CD4-positive, alpha-beta T cell (primary cell): ENCODE measurements at regions not wholly inside any gene's neighbourhood (a gene's known extent, or its start where the extent isn't known, plus 50 kb on each side); places are given as distances from the start of the nearest gene placed in this dataset.

Experiments used
- ATAC-seq: fragments of 200-7000 bp; cut with Tn5 transposase; one replicate; pipeline ENCODE4 v1.10.0; 2022; ENCODE audit warnings: mild to moderate bottlenecking; ENCODE audit not compliant: poor library complexity
- CTCF ChIA-PET: fragments of 350-600 bp; sonication (Branson Sonifier 250); formaldehyde crosslinking; loops from one replicate; lab custom pipeline; 2021; ENCODE audit warnings: antibody characterized with exemption, inconsistent platforms; lab: Charles Lee
- POLR2A ChIA-PET: fragments of 350-600 bp; sonication (Branson Sonifier 250); formaldehyde crosslinking; loops from one replicate; lab custom pipeline; 2021; ENCODE audit warnings: antibody characterized with exemption, inconsistent platforms; lab: Charles Lee
- DNase-seq, 14 experiments: peaks; one replicate each; pipeline ENCODE4 v3.0.0-alpha.2; 2013 to 2020; ENCODE audit warnings: mixed read lengths in 2 of 14
- H3K27ac ChIP-seq, 2 donors: one replicate each; pipeline versions ENCODE4 v1.5.1 to v1.7.0; 2013; ENCODE audit warnings: low read length in 2 of 2, low read depth in 1 of 2, mild to moderate bottlenecking in 1 of 2
- H3K27me3 ChIP-seq, 2 experiments: 1 replicate in 1 of 2; 2 replicates in 1 of 2; pipeline versions ENCODE4 v1.6.1 to v1.7.0; 2013; ENCODE audit warnings: low read length in 2 of 2, control low read depth in 1 of 2, mild to moderate bottlenecking in 1 of 2, moderate library complexity in 1 of 2; ENCODE audit not compliant: insufficient read depth in 2 of 2, control insufficient read depth in 1 of 2
- H3K36me3 ChIP-seq: one replicate; pipeline ENCODE4 v1.6.1; 2013; ENCODE audit warnings: low read length, control low read depth; ENCODE audit not compliant: insufficient read depth
- H3K4me1 ChIP-seq: one replicate; pipeline ENCODE4 v1.6.1; 2013; ENCODE audit warnings: low read length, control low read depth; ENCODE audit not compliant: insufficient read depth
- H3K4me3 ChIP-seq: one replicate; pipeline ENCODE4 v1.5.1; 2013; ENCODE audit warnings: mild to moderate bottlenecking, low read length, moderate library complexity
- H3K9me3 ChIP-seq, 2 experiments: 1 replicate in 1 of 2; 2 replicates in 1 of 2; pipeline versions ENCODE4 v1.6.1 to v1.7.0; 2013; ENCODE audit warnings: low read length in 2 of 2, mild to moderate bottlenecking in 2 of 2, control low read depth in 1 of 2, moderate library complexity in 1 of 2; ENCODE audit not compliant: control insufficient read depth in 1 of 2, insufficient read depth in 1 of 2
- H3K27ac Mint-ChIP-seq: one replicate; pipeline ENCODE4 v1.8.0; 2020; ENCODE audit warnings: mixed read lengths
- H3K27me3 Mint-ChIP-seq: one replicate; pipeline ENCODE4 v1.8.0; 2021; ENCODE audit warnings: mixed read lengths
- H3K36me3 Mint-ChIP-seq: one replicate; pipeline ENCODE4 v1.8.0; 2021; ENCODE audit warnings: low read depth, mixed read lengths
- H3K4me1 Mint-ChIP-seq: one replicate; pipeline ENCODE4 v1.8.0; 2021; ENCODE audit warnings: low read depth, mixed read lengths
- H3K4me3 Mint-ChIP-seq: one replicate; pipeline ENCODE4 v1.8.0; 2020; ENCODE audit warnings: mild to moderate bottlenecking, mixed read lengths
- H3K9me3 Mint-ChIP-seq: one replicate; pipeline ENCODE4 v1.8.0; 2020; ENCODE audit warnings: mixed read lengths
- intact Hi-C, 2 experiments: fragments of 100-400 bp; cut with DNase I in 1 of 2; cut with micrococcal nuclease in 1 of 2; formaldehyde crosslinking; loops; one replicate each; pipeline versions ENCODE4 v1.15.1 to v1.9.0; 2023 to 2025; cut with DNase I, micrococcal nuclease
- TF ChIP-seq, protein P1 (sequence below): fragments of 200-600 bp; IDR thresholded peaks from one replicate; pipeline ENCODE4 v1.8.0; 2022; ENCODE audit warnings: antibody characterized with exemption, mild to moderate bottlenecking

DNA sequence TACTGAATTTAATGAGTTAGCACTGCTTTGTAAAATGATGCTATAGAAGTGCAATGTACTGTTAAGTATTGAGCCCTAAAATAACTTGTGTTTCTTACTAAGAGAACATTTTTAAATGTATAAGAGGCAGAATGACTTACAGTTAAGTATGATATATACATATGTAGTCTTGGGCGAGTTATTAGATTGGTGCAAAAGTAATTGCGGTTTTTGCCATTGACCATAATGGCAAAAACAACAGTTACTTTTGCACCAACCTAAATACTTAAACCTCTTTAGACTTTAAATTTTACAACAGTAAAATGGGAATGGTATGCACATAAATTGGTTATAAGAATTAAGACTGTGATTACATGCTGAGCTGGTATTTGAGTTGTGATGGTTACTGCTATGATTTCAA is 79.8 kb downstream of the CNTN3 start:
- Histone ChIP-seq H3K27me3 (no peaks in the 10 kb centered on the region), H3K27ac (no peak overlapping the region), H3K4me1 (no peaks in the 10 kb centered on the region), H3K36me3 (no peaks in the 10 kb centered on the region), H3K4me3 (no peak overlapping the region), H3K9me3 (no peaks in the 10 kb centered on the region)
- H3K27ac Mint-ChIP-seq = no peak overlapping the region
- H3K9me3 Mint-ChIP-seq = peaks cover 16% of the 10 kb centered on the region
- intact Hi-C loops = no loop called here
- ChIA-PET CTCF (no interaction called here), POLR2A (no interaction called here)
- DNase-seq (no peak), ATAC-seq (no peak)
- no peaks in the 10 kb centered on the region for H3K27me3 Mint-ChIP-seq
- no peaks in the 10 kb centered on the region for H3K36me3 Mint-ChIP-seq
- no peaks in the 10 kb centered on the region for H3K4me1 Mint-ChIP-seq
- TF ChIP-seq, protein P1, sequence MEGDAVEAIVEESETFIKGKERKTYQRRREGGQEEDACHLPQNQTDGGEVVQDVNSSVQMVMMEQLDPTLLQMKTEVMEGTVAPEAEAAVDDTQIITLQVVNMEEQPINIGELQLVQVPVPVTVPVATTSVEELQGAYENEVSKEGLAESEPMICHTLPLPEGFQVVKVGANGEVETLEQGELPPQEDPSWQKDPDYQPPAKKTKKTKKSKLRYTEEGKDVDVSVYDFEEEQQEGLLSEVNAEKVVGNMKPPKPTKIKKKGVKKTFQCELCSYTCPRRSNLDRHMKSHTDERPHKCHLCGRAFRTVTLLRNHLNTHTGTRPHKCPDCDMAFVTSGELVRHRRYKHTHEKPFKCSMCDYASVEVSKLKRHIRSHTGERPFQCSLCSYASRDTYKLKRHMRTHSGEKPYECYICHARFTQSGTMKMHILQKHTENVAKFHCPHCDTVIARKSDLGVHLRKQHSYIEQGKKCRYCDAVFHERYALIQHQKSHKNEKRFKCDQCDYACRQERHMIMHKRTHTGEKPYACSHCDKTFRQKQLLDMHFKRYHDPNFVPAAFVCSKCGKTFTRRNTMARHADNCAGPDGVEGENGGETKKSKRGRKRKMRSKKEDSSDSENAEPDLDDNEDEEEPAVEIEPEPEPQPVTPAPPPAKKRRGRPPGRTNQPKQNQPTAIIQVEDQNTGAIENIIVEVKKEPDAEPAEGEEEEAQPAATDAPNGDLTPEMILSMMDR = no peak
- H3K4me3 Mint-ChIP-seq = no peak overlapping the region

DNA sequence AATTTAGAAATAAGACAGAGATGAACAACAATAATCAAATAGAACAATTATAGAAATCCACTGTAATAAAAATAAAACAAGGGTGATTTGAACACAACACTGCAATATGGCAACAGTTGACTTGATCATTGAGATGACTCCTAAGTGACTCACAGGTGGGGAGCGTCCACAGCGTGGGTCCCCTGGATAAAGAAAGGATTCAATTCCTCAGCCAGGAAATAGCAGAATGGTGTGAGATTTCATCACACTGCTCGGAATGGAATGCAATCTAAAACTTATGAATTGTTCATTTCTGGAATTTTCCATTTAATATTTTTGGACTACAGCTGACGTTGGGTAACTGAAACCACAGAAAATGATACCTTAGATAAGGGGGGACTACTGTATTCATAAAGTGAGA is 82.0 kb downstream of the CNTN3 start:
- no peaks in the 10 kb centered on the region for H3K27me3 ChIP-seq
- Mint-ChIP-seq H3K4me3 (no peak overlapping the region), H3K4me1 (no peaks in the 10 kb centered on the region), H3K36me3 (no peaks in the 10 kb centered on the region), H3K27ac (no peak overlapping the region), H3K9me3 (peaks cover 12% of the 10 kb centered on the region), H3K27me3 (no peaks in the 10 kb centered on the region)
- no peak for ATAC-seq
- ChIA-PET CTCF (no interaction called here), POLR2A (no interaction called here)
- DNase-seq = no peak
- intact Hi-C loops = no loop called here
- H3K9me3 ChIP-seq = no peaks in the 10 kb centered on the region
- H3K27ac ChIP-seq = no peak overlapping the region
- TF ChIP-seq, protein P1 = no peak
- H3K36me3 ChIP-seq = no peaks in the 10 kb centered on the region
- no peak overlapping the region for H3K4me3 ChIP-seq
- no peaks in the 10 kb centered on the region for H3K4me1 ChIP-seq

DNA sequence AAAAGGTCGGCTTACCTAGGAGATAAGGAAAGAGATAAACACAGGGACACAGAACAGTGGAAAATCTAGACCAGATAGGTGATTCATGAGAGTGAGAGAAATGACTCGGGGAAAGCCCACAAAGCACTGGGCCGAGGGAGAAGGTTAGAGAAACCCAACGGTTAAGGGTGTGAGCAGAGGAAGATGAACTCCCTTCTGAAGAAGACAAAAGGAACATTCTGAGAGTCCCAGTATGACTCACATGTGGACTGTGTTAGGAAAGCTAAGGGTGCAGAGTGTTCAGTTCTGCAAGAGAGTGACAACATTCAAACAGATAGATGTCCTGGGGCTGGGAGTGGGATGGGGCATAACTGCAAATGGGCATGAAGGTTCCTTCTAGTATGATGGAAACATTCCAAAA is 83.0 kb downstream of the CNTN3 start:
- no peak for ATAC-seq
- no peaks in the 10 kb centered on the region for H3K27me3 ChIP-seq
- DNase-seq = no peak
- H3K36me3 ChIP-seq = no peaks in the 10 kb centered on the region
- ChIA-PET CTCF (no interaction called here), POLR2A (no interaction called here)
- Mint-ChIP-seq H3K27me3 (no peaks in the 10 kb centered on the region), H3K4me3 (no peak overlapping the region), H3K36me3 (no peaks in the 10 kb centered on the region), H3K27ac (no peak overlapping the region), H3K4me1 (no peaks in the 10 kb centered on the region), H3K9me3 (peaks cover 6% of the 10 kb centered on the region)
- no peak overlapping the region for H3K27ac ChIP-seq
- H3K9me3 ChIP-seq = no peaks in the 10 kb centered on the region
- H3K4me3 ChIP-seq = no peak overlapping the region
- no peaks in the 10 kb centered on the region for H3K4me1 ChIP-seq
- intact Hi-C loops = no loop called here
- TF ChIP-seq, protein P1 = no peak
